ENCODE measurements at regions not wholly inside any gene's neighbourhood (a gene's known extent, or its start where the extent isn't known, plus 50 kb on each side); places are given as distances from the start of the nearest gene placed in this dataset.
"Not testable (repeated sequence)": the region's sequence is repeated elsewhere in the genome, so short reads cannot be mapped to it uniquely, and the experiment has no call there.

GRCh38 chr4:155037031-155037430, 171.4 kb upstream of the NPY2R start:
- TF ChIP-seq CTCF (IDR thresholded peaks at IDR 0.05; ENCODE audit: low read depth, low read length), result no peak
- H3K4me3 ChIP-seq (replicated peaks in 1 of 2; ENCODE audit: low read depth in 2 of 2, low read length in 2 of 2), result no peak overlapping the region
- no peak for DNase-seq (ENCODE audit: low read depth in 2 of 2)

- H3K4me3 ChIP-seq (replicated peaks in 1 of 2; ENCODE audit: low read depth in 2 of 2, low read length in 2 of 2), result no peak overlapping the region
- TF ChIP-seq CTCF (IDR thresholded peaks at IDR 0.05; ENCODE audit: low read depth, low read length), result no peak
- no peak for DNase-seq (ENCODE audit: low read depth in 2 of 2)
Measured at GRCh38 chr4:155038459-155038858, 170.0 kb upstream of the NPY2R start.

- DNase-seq (ENCODE audit: low read depth in 2 of 2), result no peak
- no peak for TF ChIP-seq CTCF (IDR thresholded peaks at IDR 0.05; ENCODE audit: low read depth, low read length)
- no peak overlapping the region for H3K4me3 ChIP-seq (replicated peaks in 1 of 2; ENCODE audit: low read depth in 2 of 2, low read length in 2 of 2)
Measured at GRCh38 chr4:155039162-155039561, 169.3 kb upstream of the NPY2R start.

- TF ChIP-seq CTCF (IDR thresholded peaks at IDR 0.05; ENCODE audit: low read depth, low read length), result no peak
- H3K4me3 ChIP-seq (replicated peaks in 1 of 2; ENCODE audit: low read depth in 2 of 2, low read length in 2 of 2), result no peak overlapping the region
- DNase-seq (ENCODE audit: low read depth in 2 of 2), result no peak
Measured at GRCh38 chr4:155040031-155040430, 168.4 kb upstream of the NPY2R start.

- no peak overlapping the region for H3K4me3 ChIP-seq (replicated peaks in 1 of 2; ENCODE audit: low read depth in 2 of 2, low read length in 2 of 2)
- no peak for TF ChIP-seq CTCF (IDR thresholded peaks at IDR 0.05; ENCODE audit: low read depth, low read length)
- DNase-seq (ENCODE audit: low read depth in 2 of 2), result peak in 1 of 2 donors; percentile 59
Measured at GRCh38 chr4:155042014-155042413, 166.4 kb upstream of the NPY2R start.

- H3K4me3 ChIP-seq (replicated peaks in 1 of 2; ENCODE audit: low read depth in 2 of 2, low read length in 2 of 2), result not testable (repeated sequence)
Measured at GRCh38 chr4:155044251-155044650, 164.2 kb upstream of the NPY2R start.

GRCh38 chr4:155047755-155048154, 160.7 kb upstream of the NPY2R start:
- no peak for TF ChIP-seq CTCF (IDR thresholded peaks at IDR 0.05; ENCODE audit: low read depth, low read length)
- no peak overlapping the region for H3K4me3 ChIP-seq (replicated peaks in 1 of 2; ENCODE audit: low read depth in 2 of 2, low read length in 2 of 2)
- peak; percentile 73 to 91 for DNase-seq (ENCODE audit: low read depth in 2 of 2)

More at GRCh38 chr4:155044251-155044650, 164.2 kb upstream of the NPY2R start:
- DNase-seq (ENCODE audit: low read depth in 2 of 2), result not testable (repeated sequence)

GRCh38 chr4:155054042-155054441, 154.4 kb upstream of the NPY2R start:
- H3K4me3 ChIP-seq (replicated peaks in 1 of 2; ENCODE audit: low read depth in 2 of 2, low read length in 2 of 2); DNase-seq (ENCODE audit: low read depth in 2 of 2): not testable (repeated sequence)

Measured in cardiac fibroblast (primary cell).